A673 (cell line): ENCODE measurements at regions not wholly inside any gene's neighbourhood (a gene's known extent, or its start where the extent isn't known, plus 50 kb on each side); places are given as distances from the start of the nearest gene placed in this dataset.

Experiments
- CTCF ChIP-seq: fragments of 300-800, 200-600 bp; sonication (generic); conservative IDR thresholded peaks from 2 replicates; pipeline ENCODE4 v1.5.1; 2017; ENCODE audit warnings: low read depth, mild to moderate bottlenecking, antibody characterized with exemption, low read length, moderate library complexity, mixed read lengths
- EZH2 ChIP-seq: fragments of 200-600 bp; sonication (generic); IDR thresholded peaks from 2 replicates; pipeline ENCODE4 v1.6.1; 2017; ENCODE audit warnings: borderline replicate concordance, low read depth, mild to moderate bottlenecking, mixed read lengths, antibody characterized with exemption, low read length; ENCODE audit not compliant: poor library complexity, severe bottlenecking

GRCh38 chr6:105468850-105469249 lies 66.0 kb upstream of the PREP start:
- TF ChIP-seq CTCF (no peak), EZH2 (no peak)
